Spleen (tissue), 11 donors: ENCODE measurements at regions not wholly inside any gene's neighbourhood (a gene's known extent, or its start where the extent isn't known, plus 50 kb on each side); places are given as distances from the start of the nearest gene placed in this dataset.

Experiments used
- DNase-seq: peaks from one replicate; pipeline ENCODE4 v3.0.0-alpha.2; 2020
- H3K27ac ChIP-seq, 8 donors: fragments of 200-600 bp; sonication (generic) in 7 of 8; 1 replicate in 4 of 8; 2 replicates in 4 of 8; pipeline versions ENCODE4 v1.5.0 to v1.8.0; 2016 to 2021; ENCODE audit warnings: inconsistent platforms in 4 of 8, mild to moderate bottlenecking in 4 of 8, moderate library complexity in 1 of 8
- H3K27me3 ChIP-seq, 7 donors: fragments of 200-600 bp; sonication (generic) in 6 of 7; replicated peaks in 1 of 7; 1 replicate in 4 of 7; 2 replicates in 3 of 7; pipeline versions ENCODE4 v1.5.0 to v1.8.0; 2016 to 2021; ENCODE audit warnings: inconsistent platforms in 3 of 7, mild to moderate bottlenecking in 1 of 7
- H3K36me3 ChIP-seq, 6 donors: fragments of 200-600 bp; sonication (generic) in 5 of 6; 1 replicate in 4 of 6; 2 replicates in 2 of 6; pipeline versions ENCODE4 v1.5.0 to v1.8.0; 2016 to 2021; ENCODE audit warnings: inconsistent platforms in 2 of 6
- H3K4me1 ChIP-seq, 6 donors: fragments of 200-600 bp; sonication (generic) in 5 of 6; 1 replicate in 3 of 6; 2 replicates in 3 of 6; pipeline versions ENCODE4 v1.5.0 to v1.8.0; 2016 to 2021; ENCODE audit warnings: inconsistent platforms in 3 of 6
- H3K4me3 ChIP-seq, 8 donors: fragments of 200-600 bp; sonication (generic) in 7 of 8; 1 replicate in 4 of 8; 2 replicates in 4 of 8; pipeline versions ENCODE4 v1.5.0 to v1.8.0; 2016 to 2021; ENCODE audit warnings: inconsistent platforms in 4 of 8, mild to moderate bottlenecking in 4 of 8, moderate library complexity in 2 of 8
- H3K9me3 ChIP-seq, 8 donors: fragments of 200-600 bp; sonication (generic) in 7 of 8; 1 replicate in 4 of 8; 2 replicates in 4 of 8; pipeline versions ENCODE4 v1.5.0 to v1.8.0; 2016 to 2021; ENCODE audit warnings: inconsistent platforms in 4 of 8
- POLR2A ChIP-seq, 3 donors: fragments of 450-650 bp; IDR thresholded peaks; one replicate each; pipeline ENCODE4 v1.5.1; 2017; ENCODE audit warnings: antibody characterized with exemption in 3 of 3, mild to moderate bottlenecking in 1 of 3
- POLR2AphosphoS5 ChIP-seq, 3 donors: sonication (generic); formaldehyde crosslinking; IDR thresholded peaks; one replicate each; pipeline ENCODE4 v1.5.1; 2017; ENCODE audit warnings: antibody characterized with exemption in 3 of 3
- WGBS, 5 donors: extraction: QIAGEN DNeasy Blood & Tissue Kit in 3 of 5; methylation state at CpG; one replicate each; pipeline versions ENCODE4 v1.1.5 to v1.1.7; 2013 to 2018; 5-methylcytosine and 5-hydroxymethylcytosine counted together
- intact Hi-C: fragments of 100-400 bp; cut with DNase I; formaldehyde crosslinking; loops from one replicate; pipeline ENCODE4 v1.15.0; 2023; ENCODE audit warnings: low total_unique reads
- TF ChIP-seq, protein P1 (sequence below), 11 experiments: fragments of 200-600 bp in 7 of 11; fragments of 450-650 bp in 4 of 11; sonication (generic) in 4 of 11; IDR thresholded peaks in 8 of 11; conservative IDR thresholded peaks in 3 of 11; 1 replicate in 7 of 11; 2 replicates in 4 of 11; pipeline versions ENCODE4 v1.4.0 to v1.8.0; 2016 to 2021; ENCODE audit warnings: antibody characterized with exemption in 11 of 11, inconsistent platforms in 4 of 11, mild to moderate bottlenecking in 1 of 11
- donor health status: healthy with polysubstance abuse.
- donor health status: DM: no; HTN: no; CAD: no; lungs with moderate emphysema.
- donor health status: DM: no; HTN: no; CAD: no.
- donor health status: Bipolar disorder and iron deficiency.
- donor health status: healthy.
- donor health status: DM: no; HTN: no; CAD: no.
- donor health status: DM: yes; HTN: yes; CAD: no.

DNA sequence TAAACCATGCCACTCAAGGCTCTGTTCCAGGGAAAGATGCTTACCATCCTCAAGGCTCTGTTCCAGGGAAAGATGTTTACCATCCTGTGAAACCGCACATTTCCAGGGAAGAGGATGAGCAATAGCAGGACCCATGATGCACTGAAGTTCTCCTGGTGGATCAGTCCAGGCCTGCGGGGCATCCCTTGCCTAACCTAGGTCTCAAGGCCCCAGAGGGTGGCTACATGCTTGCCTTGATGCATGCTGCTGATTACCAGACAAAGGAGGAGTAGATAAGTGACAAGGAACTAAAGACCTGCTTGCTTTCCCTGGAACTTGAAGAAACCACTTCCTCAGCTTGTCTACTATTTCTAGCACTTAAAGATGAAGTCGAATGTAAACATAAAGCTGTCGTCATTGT, 111.0 kb upstream of the LINC00305 start:
- TF ChIP-seq, protein P1, sequence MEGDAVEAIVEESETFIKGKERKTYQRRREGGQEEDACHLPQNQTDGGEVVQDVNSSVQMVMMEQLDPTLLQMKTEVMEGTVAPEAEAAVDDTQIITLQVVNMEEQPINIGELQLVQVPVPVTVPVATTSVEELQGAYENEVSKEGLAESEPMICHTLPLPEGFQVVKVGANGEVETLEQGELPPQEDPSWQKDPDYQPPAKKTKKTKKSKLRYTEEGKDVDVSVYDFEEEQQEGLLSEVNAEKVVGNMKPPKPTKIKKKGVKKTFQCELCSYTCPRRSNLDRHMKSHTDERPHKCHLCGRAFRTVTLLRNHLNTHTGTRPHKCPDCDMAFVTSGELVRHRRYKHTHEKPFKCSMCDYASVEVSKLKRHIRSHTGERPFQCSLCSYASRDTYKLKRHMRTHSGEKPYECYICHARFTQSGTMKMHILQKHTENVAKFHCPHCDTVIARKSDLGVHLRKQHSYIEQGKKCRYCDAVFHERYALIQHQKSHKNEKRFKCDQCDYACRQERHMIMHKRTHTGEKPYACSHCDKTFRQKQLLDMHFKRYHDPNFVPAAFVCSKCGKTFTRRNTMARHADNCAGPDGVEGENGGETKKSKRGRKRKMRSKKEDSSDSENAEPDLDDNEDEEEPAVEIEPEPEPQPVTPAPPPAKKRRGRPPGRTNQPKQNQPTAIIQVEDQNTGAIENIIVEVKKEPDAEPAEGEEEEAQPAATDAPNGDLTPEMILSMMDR (IDR thresholded peaks at IDR 0.05 in 8 of 11, conservative IDR thresholded peaks at IDR 0.05 in 3 of 11), result no peak
- TF ChIP-seq POLR2AphosphoS5 (IDR thresholded peaks at IDR 0.05), result no peak
- no peak for TF ChIP-seq POLR2A (IDR thresholded peaks at IDR 0.05)
- Histone ChIP-seq H3K4me3 (no peak overlapping the region), H3K27me3 (no peaks in the 10 kb centered on the region), H3K9me3 (no peaks in the 10 kb centered on the region), H3K4me1 (no peaks in the 10 kb centered on the region), H3K27ac (no peak overlapping the region), H3K36me3 (no peaks in the 10 kb centered on the region)
- DNase-seq, result no peak
- intact Hi-C loops, result no loop called here
- 42 to 55% (median 49%) methylated on average over 4 of the region's 4 CpGs for WGBS, 5 donors

DNA sequence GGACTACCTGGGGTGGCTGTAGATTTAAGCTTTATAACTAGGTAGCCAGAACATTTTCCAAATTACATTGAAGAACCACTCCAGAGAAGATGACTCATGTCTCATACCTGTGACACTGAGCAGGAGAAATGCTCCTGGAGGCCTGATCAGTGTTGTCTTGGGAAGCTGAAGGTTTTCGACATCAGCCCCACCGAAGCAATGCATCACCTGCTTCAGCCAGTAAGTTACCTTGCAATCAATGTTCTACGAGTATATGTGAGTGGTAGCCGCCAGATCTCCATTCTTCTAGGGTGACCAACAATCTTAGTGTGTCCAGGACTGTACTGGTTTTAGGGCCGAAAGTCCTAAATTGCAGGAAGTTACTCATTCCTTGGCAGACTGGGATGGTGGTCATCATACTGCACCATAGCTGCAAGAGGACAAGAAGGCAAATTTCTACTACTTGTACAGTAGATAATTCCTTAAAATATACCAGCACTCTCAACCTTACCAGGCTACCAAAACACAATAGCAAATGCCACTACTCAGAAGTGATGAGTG, 109.3 kb upstream of the LINC00305 start:
- H3K4me3 ChIP-seq, result no peak overlapping the region
- no peaks in the 10 kb centered on the region for H3K36me3 ChIP-seq
- H3K27me3 ChIP-seq, result no peaks in the 10 kb centered on the region
- no peak overlapping the region for H3K27ac ChIP-seq
- no peak for DNase-seq
- intact Hi-C loops, result no loop called here
- WGBS, 5 donors, result 79 to 95% (median 94%) methylated on average over 5 of the region's 5 CpGs
- TF ChIP-seq POLR2AphosphoS5 (IDR thresholded peaks at IDR 0.05) (no peak), POLR2A (IDR thresholded peaks at IDR 0.05) (no peak)
- TF ChIP-seq, protein P1 (IDR thresholded peaks at IDR 0.05 in 8 of 11, conservative IDR thresholded peaks at IDR 0.05 in 3 of 11), result no peak
- no peaks in the 10 kb centered on the region for H3K4me1 ChIP-seq
- H3K9me3 ChIP-seq, result no peaks in the 10 kb centered on the region

DNA sequence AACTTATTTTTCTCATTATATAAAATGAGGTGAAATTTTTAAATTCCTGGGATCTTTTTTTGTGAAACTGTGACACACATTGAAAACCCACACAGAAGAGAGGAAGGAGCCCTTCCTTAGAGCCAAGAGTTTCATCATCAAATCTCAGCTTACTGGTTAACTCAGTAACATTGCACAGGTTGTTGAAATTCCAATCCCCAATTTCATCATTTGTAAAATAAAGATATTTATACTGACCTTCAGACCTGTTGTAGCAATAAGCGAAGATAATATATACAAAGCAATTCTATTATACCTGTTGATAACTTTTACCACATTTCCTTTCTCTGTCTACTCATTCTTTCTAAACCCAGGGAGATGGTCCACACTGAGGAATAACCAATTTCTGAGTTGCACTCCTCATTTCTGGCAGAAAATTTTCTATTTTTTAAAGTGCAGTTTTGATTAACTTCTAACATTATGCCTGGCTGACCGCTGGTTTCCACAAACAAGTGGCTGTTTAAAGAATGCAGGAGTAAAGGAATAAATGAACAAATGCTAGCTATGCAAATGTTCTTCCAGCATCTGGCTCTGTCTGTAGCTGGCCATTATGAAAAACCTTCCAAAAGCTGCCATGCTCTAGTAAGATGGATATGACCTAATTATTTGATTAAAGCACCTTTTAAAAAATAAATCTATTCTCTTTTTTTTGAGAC, 105.7 kb upstream of the LINC00305 start:
- no peaks in the 10 kb centered on the region for H3K27me3 ChIP-seq
- H3K9me3 ChIP-seq, result no peaks in the 10 kb centered on the region
- no peaks in the 10 kb centered on the region for H3K4me1 ChIP-seq
- H3K27ac ChIP-seq, result no peak overlapping the region
- no peak for TF ChIP-seq POLR2A (IDR thresholded peaks at IDR 0.05)
- TF ChIP-seq, protein P1 (IDR thresholded peaks at IDR 0.05 in 8 of 11, conservative IDR thresholded peaks at IDR 0.05 in 3 of 11), result no peak
- no peak for TF ChIP-seq POLR2AphosphoS5 (IDR thresholded peaks at IDR 0.05)
- intact Hi-C loops, result no loop called here
- no peak for DNase-seq
- no peak overlapping the region for H3K4me3 ChIP-seq
- WGBS, 5 donors, result 80 to 95% (median 89%) methylated on average over 2 of the region's 2 CpGs
- H3K36me3 ChIP-seq, result no peaks in the 10 kb centered on the region

- TF ChIP-seq, protein P1 (IDR thresholded peaks at IDR 0.05 in 8 of 11, conservative IDR thresholded peaks at IDR 0.05 in 3 of 11), result no peak
- TF ChIP-seq POLR2AphosphoS5 (IDR thresholded peaks at IDR 0.05) (no peak), POLR2A (IDR thresholded peaks at IDR 0.05) (no peak)
- intact Hi-C loops, result no loop called here
- Histone ChIP-seq H3K27ac (no peak overlapping the region), H3K27me3 (no peaks in the 10 kb centered on the region), H3K9me3 (no peaks in the 10 kb centered on the region), H3K36me3 (no peaks in the 10 kb centered on the region), H3K4me3 (no peak overlapping the region), H3K4me1 (no peaks in the 10 kb centered on the region)
- WGBS, 5 donors, result 86 to 96% (median 90%) methylated on average over 2 of the region's 2 CpGs
- DNase-seq, result no peak
These were observed 105.0 kb upstream of the LINC00305 start for GRCh38 chr18:64253873-64254272.
